Endodermal cell (in vitro differentiated cells): ENCODE measurements at regions not wholly inside any gene's neighbourhood (a gene's known extent, or its start where the extent isn't known, plus 50 kb on each side); places are given as distances from the start of the nearest gene placed in this dataset.
"Not testable (repeated sequence)": the region's sequence is repeated elsewhere in the genome, so short reads cannot be mapped to it uniquely, and the experiment has no call there.

Source experiments
- DNase-seq: peaks from one replicate; pipeline ENCODE4 v3.0.0-alpha.2; 2017
- H3K27ac ChIP-seq: 2 replicates; pipeline ENCODE4 v1.5.1; 2013; ENCODE audit warnings: mild to moderate bottlenecking, low read depth, low read length, moderate library complexity
- H3K27me3 ChIP-seq: 2 replicates; pipeline ENCODE4 v1.6.1; 2013; ENCODE audit warnings: mild to moderate bottlenecking, low read length, moderate library complexity; ENCODE audit not compliant: insufficient read depth, control insufficient read depth, poor library complexity, severe bottlenecking
- H3K36me3 ChIP-seq: 2 replicates; pipeline ENCODE4 v1.7.0; 2013; ENCODE audit warnings: mild to moderate bottlenecking, low read length, moderate library complexity; ENCODE audit not compliant: control insufficient read depth, insufficient read depth
- H3K4me1 ChIP-seq: one replicate; pipeline ENCODE4 v1.7.0; 2013; ENCODE audit warnings: low read length; ENCODE audit not compliant: control insufficient read depth, insufficient read depth
- H3K4me3 ChIP-seq: 2 replicates; pipeline ENCODE4 v1.5.1; 2013; ENCODE audit warnings: mild to moderate bottlenecking, low read length, moderate library complexity
- H3K9ac ChIP-seq: 2 replicates; pipeline ENCODE4 v1.6.1; 2013; ENCODE audit warnings: mild to moderate bottlenecking, low read length, moderate library complexity; ENCODE audit not compliant: poor library complexity, severe bottlenecking; ENCODE audit errors: extremely low read depth
- H3K9me3 ChIP-seq: 2 replicates; pipeline ENCODE4 v1.6.1; 2013; ENCODE audit warnings: mild to moderate bottlenecking, low read length, moderate library complexity; ENCODE audit not compliant: control insufficient read depth
- H3K27ac Mint-ChIP-seq: 2 replicates; pipeline ENCODE4 v1.8.0; 2020; ENCODE audit warnings: mixed read lengths
- H3K27me3 Mint-ChIP-seq: 2 replicates; pipeline ENCODE4 v1.8.0; 2021; ENCODE audit warnings: mild to moderate bottlenecking, mixed read lengths; ENCODE audit not compliant: insufficient read depth
- H3K36me3 Mint-ChIP-seq: 2 replicates; pipeline ENCODE4 v1.8.0; 2020; ENCODE audit warnings: low read depth, mixed read lengths
- H3K4me1 Mint-ChIP-seq: 2 replicates; pipeline ENCODE4 v1.8.0; 2020; ENCODE audit warnings: mixed read lengths
- H3K4me3 Mint-ChIP-seq: 2 replicates; pipeline ENCODE4 v1.8.0; 2020; ENCODE audit warnings: mild to moderate bottlenecking, moderate library complexity, mixed read lengths
- H3K9me3 Mint-ChIP-seq: 2 replicates; pipeline ENCODE4 v1.8.0; 2020; ENCODE audit warnings: mild to moderate bottlenecking, mixed read lengths
- WGBS, 2 experiments: methylation state at CpG; one replicate each; pipeline versions ENCODE4 v1.1.5 to v1.1.7; 2013; ENCODE audit warnings: missing lambda C conversion rate in 2 of 2, mixed read lengths in 1 of 2; ENCODE audit not compliant: insufficient coverage in 1 of 2, insufficient read length in 1 of 2; 5-methylcytosine and 5-hydroxymethylcytosine counted together
- TF ChIP-seq, protein P1 (sequence below): fragments of 200-600 bp; sonication (generic); conservative IDR thresholded peaks from 2 replicates; pipeline ENCODE4 v1.5.0; 2021; ENCODE audit warnings: antibody characterized with exemption, mild to moderate bottlenecking

DNA sequence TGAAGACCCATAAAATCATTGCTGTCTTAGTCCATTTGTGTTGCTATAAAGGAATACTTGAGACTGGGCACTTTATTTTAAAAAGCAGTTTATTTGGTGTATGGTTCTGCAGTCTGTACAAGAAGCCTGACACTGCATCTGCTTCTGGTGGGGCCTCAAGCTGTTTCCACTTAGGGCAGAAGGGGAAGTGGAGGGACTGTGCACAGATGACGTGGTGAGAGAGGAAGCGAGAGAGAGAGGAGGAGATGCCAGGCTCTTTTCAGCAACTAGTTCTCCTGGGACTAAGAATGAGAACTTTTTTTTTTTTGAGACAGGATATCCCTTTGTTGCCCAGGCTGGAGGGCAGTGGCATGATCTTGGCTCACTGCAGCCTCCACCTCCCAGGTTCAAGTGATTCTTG lies 171.9 kb downstream of the NPIPA7 start:
- not testable (repeated sequence) for H3K4me1 Mint-ChIP-seq, H3K4me3 Mint-ChIP-seq, H3K27me3 ChIP-seq, H3K27me3 Mint-ChIP-seq, H3K9me3 Mint-ChIP-seq, H3K36me3 Mint-ChIP-seq, H3K27ac ChIP-seq, H3K4me3 ChIP-seq, H3K9ac ChIP-seq, H3K4me1 ChIP-seq, H3K27ac Mint-ChIP-seq, DNase-seq, H3K9me3 ChIP-seq, H3K36me3 ChIP-seq
- 75% methylated on average over 1 of the region's 2 CpGs; no CpG with 5 or more reads in 1 of the 2 experiments for WGBS, 2 experiments

DNA sequence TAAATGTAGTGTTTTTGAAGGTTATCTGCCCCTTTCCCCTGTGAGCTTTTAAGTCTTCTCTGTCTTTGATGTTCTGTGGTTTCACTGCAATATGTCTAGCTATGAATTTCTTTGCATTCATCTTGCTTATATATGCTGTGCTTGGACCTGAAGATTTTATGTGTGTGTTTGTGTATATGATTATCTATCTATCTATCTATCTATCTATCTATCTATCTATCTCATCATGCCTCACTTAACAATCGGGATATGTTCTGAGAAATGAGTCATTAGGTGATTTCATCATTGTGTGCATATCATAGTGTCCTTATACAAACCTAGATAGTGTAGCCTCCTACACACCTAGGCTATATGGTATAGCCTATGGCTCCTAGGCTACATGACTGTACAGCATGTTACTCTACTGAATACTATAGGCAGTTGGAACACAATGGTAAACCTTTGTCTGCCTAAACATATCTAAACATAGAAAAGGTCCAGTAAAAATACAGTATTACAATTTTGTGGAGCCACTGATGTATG lies 173.9 kb downstream of the NPIPA7 start:
- H3K4me3 ChIP-seq, H3K27ac Mint-ChIP-seq, H3K27me3 Mint-ChIP-seq, H3K9me3 ChIP-seq, H3K4me1 ChIP-seq, H3K27ac ChIP-seq, DNase-seq, H3K9me3 Mint-ChIP-seq, H3K4me3 Mint-ChIP-seq, H3K36me3 Mint-ChIP-seq, H3K27me3 ChIP-seq, H3K4me1 Mint-ChIP-seq, H3K36me3 ChIP-seq, H3K9ac ChIP-seq: not testable (repeated sequence)
- WGBS, 2 experiments, result no CpG with 5 or more reads among the region's 1 CpG

DNA sequence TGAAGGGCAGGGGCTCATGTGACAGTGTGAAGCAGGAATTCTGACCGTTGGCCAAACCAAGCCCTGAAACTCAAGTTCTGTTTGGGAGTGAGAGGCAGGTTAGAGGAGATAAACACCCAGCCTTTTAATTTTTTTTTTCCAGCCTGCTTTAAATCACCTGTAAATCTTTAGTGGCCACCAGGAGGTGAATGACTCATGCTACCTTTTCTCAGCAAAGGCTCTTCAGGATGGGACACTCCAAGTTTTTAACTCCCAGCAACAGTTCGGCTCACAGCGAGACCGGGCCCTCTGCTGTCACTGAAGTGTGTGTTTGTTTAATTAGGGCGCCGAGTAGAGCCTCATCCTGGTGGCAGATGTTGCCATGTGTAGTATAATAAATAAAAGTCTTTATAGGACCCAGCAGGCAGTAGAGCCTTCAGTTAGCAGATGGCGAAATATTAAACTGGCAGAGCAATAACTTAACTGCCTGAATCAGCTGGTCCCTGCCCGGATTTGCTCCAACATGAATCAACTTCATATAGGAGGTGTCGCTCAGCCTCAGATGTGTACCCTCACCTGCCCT lies 180.3 kb downstream of the NPIPA7 start:
- not testable (repeated sequence) for H3K27me3 ChIP-seq, H3K9me3 ChIP-seq, H3K4me1 ChIP-seq, H3K36me3 ChIP-seq, H3K4me3 ChIP-seq, H3K27me3 Mint-ChIP-seq, H3K9ac ChIP-seq, H3K27ac Mint-ChIP-seq, H3K4me3 Mint-ChIP-seq, H3K27ac ChIP-seq, H3K4me1 Mint-ChIP-seq, H3K9me3 Mint-ChIP-seq, DNase-seq, H3K36me3 Mint-ChIP-seq
- TF ChIP-seq, protein P1, sequence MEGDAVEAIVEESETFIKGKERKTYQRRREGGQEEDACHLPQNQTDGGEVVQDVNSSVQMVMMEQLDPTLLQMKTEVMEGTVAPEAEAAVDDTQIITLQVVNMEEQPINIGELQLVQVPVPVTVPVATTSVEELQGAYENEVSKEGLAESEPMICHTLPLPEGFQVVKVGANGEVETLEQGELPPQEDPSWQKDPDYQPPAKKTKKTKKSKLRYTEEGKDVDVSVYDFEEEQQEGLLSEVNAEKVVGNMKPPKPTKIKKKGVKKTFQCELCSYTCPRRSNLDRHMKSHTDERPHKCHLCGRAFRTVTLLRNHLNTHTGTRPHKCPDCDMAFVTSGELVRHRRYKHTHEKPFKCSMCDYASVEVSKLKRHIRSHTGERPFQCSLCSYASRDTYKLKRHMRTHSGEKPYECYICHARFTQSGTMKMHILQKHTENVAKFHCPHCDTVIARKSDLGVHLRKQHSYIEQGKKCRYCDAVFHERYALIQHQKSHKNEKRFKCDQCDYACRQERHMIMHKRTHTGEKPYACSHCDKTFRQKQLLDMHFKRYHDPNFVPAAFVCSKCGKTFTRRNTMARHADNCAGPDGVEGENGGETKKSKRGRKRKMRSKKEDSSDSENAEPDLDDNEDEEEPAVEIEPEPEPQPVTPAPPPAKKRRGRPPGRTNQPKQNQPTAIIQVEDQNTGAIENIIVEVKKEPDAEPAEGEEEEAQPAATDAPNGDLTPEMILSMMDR, result peak; percentile 26
- 79% methylated on average over 3 of the region's 9 CpGs; no CpG with 5 or more reads in 1 of the 2 experiments for WGBS, 2 experiments

DNA sequence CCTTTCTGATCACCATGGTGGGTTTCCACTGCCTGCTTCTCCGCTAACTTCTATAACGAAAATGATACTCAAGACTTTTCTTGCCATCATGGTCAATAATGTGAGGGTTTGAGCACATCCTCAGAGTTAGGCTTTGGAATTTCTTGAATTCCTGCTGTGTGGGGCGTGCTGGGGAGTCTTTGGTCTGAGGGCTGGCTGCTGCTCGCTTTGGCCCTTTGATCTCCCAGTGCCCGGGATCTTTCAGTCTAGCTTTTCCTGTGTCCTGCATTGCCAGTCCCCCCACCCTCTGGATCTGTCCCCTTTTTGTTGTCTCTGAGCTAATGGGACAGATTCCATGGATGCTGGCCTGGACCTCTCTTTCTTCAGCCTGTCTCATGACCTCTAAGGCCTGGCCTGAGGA lies 182.6 kb downstream of the NPIPA7 start:
- not testable (repeated sequence) for DNase-seq, H3K4me3 ChIP-seq, H3K36me3 ChIP-seq, H3K36me3 Mint-ChIP-seq, H3K4me1 Mint-ChIP-seq, H3K4me1 ChIP-seq, H3K27me3 ChIP-seq, H3K9me3 ChIP-seq, H3K4me3 Mint-ChIP-seq, H3K9me3 Mint-ChIP-seq, H3K27ac ChIP-seq, H3K27ac Mint-ChIP-seq, H3K27me3 Mint-ChIP-seq, H3K9ac ChIP-seq
- 60 to 88% methylated on average over 1 to 5 of the region's 5 CpGs for WGBS, 2 experiments

DNA sequence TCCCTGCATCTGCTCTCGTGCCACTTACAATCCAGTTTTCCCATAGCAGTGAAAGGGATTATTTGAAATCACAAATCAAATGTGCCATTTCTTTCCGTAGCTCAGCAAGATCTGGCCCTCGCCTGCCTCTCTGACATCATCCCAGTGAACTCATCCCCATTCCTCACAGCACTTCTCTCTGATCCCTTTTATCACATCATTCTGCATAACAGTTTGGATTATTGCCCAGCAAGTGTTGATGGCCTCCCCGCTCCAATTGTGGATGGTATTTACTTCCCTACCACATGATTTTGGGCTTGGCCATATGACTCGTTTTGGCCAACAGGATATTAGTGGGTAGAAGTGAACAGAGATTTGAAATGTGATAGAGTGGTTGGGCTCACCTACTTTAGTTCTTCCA lies 185.0 kb downstream of the NPIPA7 start:
- not testable (repeated sequence) for H3K4me1 ChIP-seq, H3K27ac Mint-ChIP-seq, H3K9me3 ChIP-seq, H3K4me3 ChIP-seq, DNase-seq, H3K27me3 ChIP-seq, H3K9ac ChIP-seq, H3K27me3 Mint-ChIP-seq, H3K4me1 Mint-ChIP-seq, H3K36me3 Mint-ChIP-seq, H3K36me3 ChIP-seq, H3K9me3 Mint-ChIP-seq, H3K27ac ChIP-seq, H3K4me3 Mint-ChIP-seq
- no CpG with 5 or more reads among the region's 5 CpGs for WGBS, 2 experiments

DNA sequence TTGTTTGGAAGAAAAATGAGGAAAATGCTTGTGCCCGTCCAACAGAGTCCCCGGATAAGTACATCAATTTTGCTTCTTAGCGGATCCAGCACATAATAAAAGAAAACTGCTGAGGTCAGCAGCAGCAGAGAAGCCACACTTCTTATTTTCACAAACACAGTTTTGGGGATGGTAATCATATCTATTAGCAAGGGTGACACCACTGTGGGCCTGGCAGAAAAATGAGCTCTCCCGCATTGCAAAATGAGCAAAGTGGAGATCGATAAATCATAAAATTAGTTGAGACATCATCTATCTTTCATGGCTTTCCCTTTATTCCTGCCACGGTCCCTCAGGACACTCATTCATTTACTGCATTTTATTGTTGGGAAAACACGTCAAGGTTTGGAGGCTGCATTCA lies 186.4 kb downstream of the NPIPA7 start:
- not testable (repeated sequence) for H3K27me3 Mint-ChIP-seq, H3K27ac ChIP-seq, H3K4me3 ChIP-seq, H3K4me1 Mint-ChIP-seq, H3K4me3 Mint-ChIP-seq, DNase-seq, H3K4me1 ChIP-seq, H3K9ac ChIP-seq, H3K27ac Mint-ChIP-seq, H3K27me3 ChIP-seq, H3K36me3 Mint-ChIP-seq, H3K9me3 ChIP-seq, H3K9me3 Mint-ChIP-seq, H3K36me3 ChIP-seq
- WGBS, 2 experiments, result no CpG with 5 or more reads among the region's 7 CpGs
